Gastroesophageal sphincter (tissue), 3 donors: ENCODE measurements at regions not wholly inside any gene's neighbourhood (a gene's known extent, or its start where the extent isn't known, plus 50 kb on each side); places are given as distances from the start of the nearest gene placed in this dataset.

Experiments
- CTCF ChIP-seq, 4 experiments: fragments of 200-600 bp in 2 of 4; fragments of 450-650 bp in 2 of 4; sonication (generic) in 1 of 4; IDR thresholded peaks; one replicate each; pipeline ENCODE4 v1.5.1; 2017 to 2019; ENCODE audit warnings: antibody characterized with exemption in 4 of 4, mild to moderate bottlenecking in 2 of 4, moderate library complexity in 2 of 4
- POLR2AphosphoS5 ChIP-seq: sonication (generic); formaldehyde crosslinking; IDR thresholded peaks from one replicate; pipeline ENCODE4 v1.6.1; 2017; ENCODE audit warnings: antibody characterized with exemption

- no peak for TF ChIP-seq CTCF (IDR thresholded peaks at IDR 0.05)
- no peak for TF ChIP-seq POLR2AphosphoS5
These were observed 1029.0 kb upstream of the AGA start for GRCh38 chr4:178470996-178471784.
